Osteoblast (primary cell): ENCODE measurements at regions not wholly inside any gene's neighbourhood (a gene's known extent, or its start where the extent isn't known, plus 50 kb on each side); places are given as distances from the start of the nearest gene placed in this dataset.

Experiments
- DNase-seq: peaks from one replicate; pipeline ENCODE4 v3.0.0; 2011; ENCODE audit warnings: low spot score, mixed read lengths; ENCODE audit not compliant: insufficient read length; ENCODE audit errors: missing footprints
- H2AFZ ChIP-seq: 2 replicates; pipeline ENCODE4 v1.6.0; 2011; ENCODE audit warnings: mild to moderate bottlenecking, low read length
- H3K27ac ChIP-seq: 2 replicates; pipeline ENCODE4 v1.5.1; 2011; ENCODE audit warnings: mild to moderate bottlenecking, low read depth, low read length, moderate library complexity
- H3K27me3 ChIP-seq: 2 replicates; pipeline ENCODE4 v1.6.0; 2012; ENCODE audit warnings: mild to moderate bottlenecking, control low read depth, inconsistent platforms, low read length, moderate library complexity; ENCODE audit not compliant: insufficient read depth
- H3K36me3 ChIP-seq: 2 replicates; pipeline ENCODE4 v1.5.1; 2011; ENCODE audit warnings: mild to moderate bottlenecking, low read length, control low read depth, moderate library complexity; ENCODE audit not compliant: insufficient read depth
- H3K4me1 ChIP-seq: 2 replicates; pipeline ENCODE4 v1.5.1; 2011; ENCODE audit warnings: mild to moderate bottlenecking, low read length, control low read depth, moderate library complexity; ENCODE audit not compliant: insufficient read depth
- H3K4me2 ChIP-seq: 2 replicates; pipeline ENCODE4 v1.6.0; 2011; ENCODE audit warnings: mild to moderate bottlenecking, low read length; ENCODE audit not compliant: insufficient read depth
- H3K4me3 ChIP-seq: fragments of 200-600 bp; sonication (generic); 3 replicates; pipeline ENCODE4 v1.5.1; 2012; ENCODE audit warnings: mild to moderate bottlenecking, low read length, inconsistent platforms; ENCODE audit not compliant: insufficient read depth
- H3K79me2 ChIP-seq: 2 replicates; pipeline ENCODE4 v1.6.0; 2012; ENCODE audit warnings: mild to moderate bottlenecking, low read length, control low read depth, inconsistent platforms; ENCODE audit not compliant: insufficient read depth
- H3K9me3 ChIP-seq: 2 replicates; pipeline ENCODE4 v1.5.1; 2011; ENCODE audit warnings: low read depth, low read length, control low read depth
- H4K20me1 ChIP-seq: 2 replicates; pipeline ENCODE4 v1.6.0; 2012; ENCODE audit warnings: mild to moderate bottlenecking, low read length, control low read depth; ENCODE audit not compliant: insufficient read depth
- TF ChIP-seq, protein P1 (sequence below): IDR thresholded peaks from 2 replicates; pipeline ENCODE4 v1.5.1; 2011; ENCODE audit warnings: mild to moderate bottlenecking, low read depth, low read length, moderate library complexity; ENCODE audit errors: extremely low read depth

DNA sequence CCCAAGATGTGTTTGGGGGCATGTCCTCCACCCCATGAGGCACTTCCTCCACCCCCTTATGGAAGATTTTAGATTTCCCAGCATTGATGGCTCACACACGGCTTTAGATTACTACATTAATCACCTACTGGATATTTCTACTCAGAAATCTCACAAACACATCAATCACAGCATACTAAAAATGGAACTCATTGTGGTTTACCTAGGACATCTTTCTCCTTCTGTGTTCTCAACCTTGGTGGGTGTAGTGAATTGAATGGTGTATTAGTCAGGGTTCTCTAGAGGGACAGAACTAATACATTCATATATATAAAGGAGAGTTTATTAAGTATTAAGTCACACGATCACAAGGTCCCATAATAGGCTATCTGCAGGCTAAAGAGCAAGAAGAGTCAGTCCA lies 82.1 kb upstream of the CYRIA start:
- TF ChIP-seq, protein P1, sequence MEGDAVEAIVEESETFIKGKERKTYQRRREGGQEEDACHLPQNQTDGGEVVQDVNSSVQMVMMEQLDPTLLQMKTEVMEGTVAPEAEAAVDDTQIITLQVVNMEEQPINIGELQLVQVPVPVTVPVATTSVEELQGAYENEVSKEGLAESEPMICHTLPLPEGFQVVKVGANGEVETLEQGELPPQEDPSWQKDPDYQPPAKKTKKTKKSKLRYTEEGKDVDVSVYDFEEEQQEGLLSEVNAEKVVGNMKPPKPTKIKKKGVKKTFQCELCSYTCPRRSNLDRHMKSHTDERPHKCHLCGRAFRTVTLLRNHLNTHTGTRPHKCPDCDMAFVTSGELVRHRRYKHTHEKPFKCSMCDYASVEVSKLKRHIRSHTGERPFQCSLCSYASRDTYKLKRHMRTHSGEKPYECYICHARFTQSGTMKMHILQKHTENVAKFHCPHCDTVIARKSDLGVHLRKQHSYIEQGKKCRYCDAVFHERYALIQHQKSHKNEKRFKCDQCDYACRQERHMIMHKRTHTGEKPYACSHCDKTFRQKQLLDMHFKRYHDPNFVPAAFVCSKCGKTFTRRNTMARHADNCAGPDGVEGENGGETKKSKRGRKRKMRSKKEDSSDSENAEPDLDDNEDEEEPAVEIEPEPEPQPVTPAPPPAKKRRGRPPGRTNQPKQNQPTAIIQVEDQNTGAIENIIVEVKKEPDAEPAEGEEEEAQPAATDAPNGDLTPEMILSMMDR, result no peak
- Histone ChIP-seq H2AFZ (no peak overlapping the region), H3K4me1 (no peaks in the 10 kb centered on the region), H3K27ac (no peak overlapping the region), H3K79me2 (no peaks in the 10 kb centered on the region), H3K9me3 (no peaks in the 10 kb centered on the region), H3K4me2 (no peak overlapping the region), H3K4me3 (no peak overlapping the region), H3K27me3 (no peaks in the 10 kb centered on the region), H3K36me3 (no peaks in the 10 kb centered on the region), H4K20me1 (no peaks in the 10 kb centered on the region)
- no peak for DNase-seq

GRCh38 chr2:16747257-16747656 lies 81.6 kb upstream of the CYRIA start:
- no peak for DNase-seq
- Histone ChIP-seq H2AFZ (no peak overlapping the region), H3K4me1 (no peaks in the 10 kb centered on the region), H3K79me2 (no peaks in the 10 kb centered on the region), H3K4me3 (no peak overlapping the region), H3K36me3 (no peaks in the 10 kb centered on the region), H3K9me3 (no peaks in the 10 kb centered on the region), H3K27ac (no peak overlapping the region), H3K27me3 (no peaks in the 10 kb centered on the region), H3K4me2 (no peak overlapping the region), H4K20me1 (no peaks in the 10 kb centered on the region)
- TF ChIP-seq, protein P1, result no peak

- no peaks in the 10 kb centered on the region for H3K79me2 ChIP-seq
- TF ChIP-seq, protein P1, result no peak
- H3K27me3 ChIP-seq, result no peaks in the 10 kb centered on the region
- H3K9me3 ChIP-seq, result no peaks in the 10 kb centered on the region
- no peak for DNase-seq
- H3K27ac ChIP-seq, result no peak overlapping the region
- no peaks in the 10 kb centered on the region for H3K36me3 ChIP-seq
- H3K4me3 ChIP-seq, result no peak overlapping the region
- H3K4me1 ChIP-seq, result no peaks in the 10 kb centered on the region
- no peak overlapping the region for H3K4me2 ChIP-seq
- H2AFZ ChIP-seq, result no peak overlapping the region
- H4K20me1 ChIP-seq, result no peaks in the 10 kb centered on the region
Observed at GRCh38 chr2:16746833-16747232, 81.2 kb upstream of the CYRIA start.

- H3K4me1 ChIP-seq, result no peaks in the 10 kb centered on the region
- no peak overlapping the region for H2AFZ ChIP-seq
- no peaks in the 10 kb centered on the region for H4K20me1 ChIP-seq
- H3K4me2 ChIP-seq, result no peak overlapping the region
- no peaks in the 10 kb centered on the region for H3K27me3 ChIP-seq
- no peaks in the 10 kb centered on the region for H3K36me3 ChIP-seq
- no peak overlapping the region for H3K27ac ChIP-seq
- H3K4me3 ChIP-seq, result no peak overlapping the region
- no peaks in the 10 kb centered on the region for H3K9me3 ChIP-seq
- TF ChIP-seq, protein P1, result no peak
- no peaks in the 10 kb centered on the region for H3K79me2 ChIP-seq
- no peak for DNase-seq
Observed at GRCh38 chr2:16746329-16746728, 80.7 kb upstream of the CYRIA start.
